Keratinocyte (primary cell): ENCODE measurements at regions not wholly inside any gene's neighbourhood (a gene's known extent, or its start where the extent isn't known, plus 50 kb on each side); places are given as distances from the start of the nearest gene placed in this dataset.
A peak's percentile ranks its signal among the peaks of the same experiment; 100 is the strongest.

Source experiments
- DNase-seq: peaks from one replicate; pipeline ENCODE4 v3.0.0-alpha.2; 2011; ENCODE audit warnings: low read depth, missing footprints, low spot score
- FAIRE-seq: peaks from 2 replicates; lab custom pipeline; 2011; peaks lifted over from hg19 to GRCh38; lab: Jason Lieb, UNC
- H2AFZ ChIP-seq: 2 replicates; pipeline ENCODE4 v1.6.0; 2012; ENCODE audit warnings: low read length, control low read depth, inconsistent platforms; ENCODE audit not compliant: control insufficient read depth
- H3K27ac ChIP-seq: 2 replicates; pipeline ENCODE4 v1.5.1; 2011; ENCODE audit warnings: low read length; ENCODE audit not compliant: control insufficient read depth, insufficient read depth
- H3K27me3 ChIP-seq: 3 replicates; pipeline ENCODE4 v1.6.0; 2011; ENCODE audit warnings: low read length; ENCODE audit not compliant: control insufficient read depth, insufficient read depth; ENCODE audit errors: extremely low read depth
- H3K36me3 ChIP-seq, 2 experiments: 2 replicates in 1 of 2; 3 replicates in 1 of 2; pipeline ENCODE4 v1.5.1; 2011; ENCODE audit warnings: low read length in 2 of 2, mild to moderate bottlenecking in 1 of 2; ENCODE audit not compliant: control insufficient read depth in 2 of 2, insufficient read depth in 2 of 2; ENCODE audit errors: extremely low read depth in 1 of 2
- H3K4me1 ChIP-seq: 3 replicates; pipeline ENCODE4 v1.5.1; 2011; ENCODE audit warnings: low read length; ENCODE audit not compliant: control insufficient read depth, insufficient read depth; ENCODE audit errors: extremely low read depth
- H3K4me2 ChIP-seq: 3 replicates; pipeline ENCODE4 v1.6.0; 2011; ENCODE audit warnings: low read depth, low read length; ENCODE audit not compliant: control insufficient read depth, insufficient read depth; ENCODE audit errors: extremely low read depth
- H3K4me3 ChIP-seq, 3 experiments: fragments of 200-600 bp in 1 of 3; sonication (generic) in 1 of 3; 2 replicates in 2 of 3; 3 replicates in 1 of 3; pipeline ENCODE4 v1.5.1; 2011 to 2016; ENCODE audit warnings: low read length in 3 of 3, mild to moderate bottlenecking in 3 of 3, control low read depth in 2 of 3, inconsistent platforms in 1 of 3, low read depth in 1 of 3, mixed read lengths in 1 of 3, mixed run types in 1 of 3, moderate library complexity in 1 of 3; ENCODE audit not compliant: control insufficient read depth in 2 of 3, insufficient read depth in 2 of 3; ENCODE audit errors: extremely low read depth in 1 of 3
- H3K79me2 ChIP-seq: 2 replicates; pipeline ENCODE4 v1.6.0; 2012; ENCODE audit warnings: low read length; ENCODE audit not compliant: control insufficient read depth, insufficient read depth
- H3K9ac ChIP-seq: 3 replicates; pipeline ENCODE4 v1.6.0; 2011; ENCODE audit warnings: low read length; ENCODE audit not compliant: control insufficient read depth, insufficient read depth; ENCODE audit errors: extremely low read depth
- H3K9me1 ChIP-seq: 3 replicates; pipeline ENCODE4 v1.6.0; 2011; ENCODE audit warnings: low read length; ENCODE audit not compliant: control insufficient read depth, insufficient read depth; ENCODE audit errors: extremely low read depth
- H3K9me3 ChIP-seq: 2 replicates; pipeline ENCODE4 v1.5.1; 2012; ENCODE audit warnings: low read depth, low read length; ENCODE audit not compliant: control insufficient read depth
- H4K20me1 ChIP-seq: 3 replicates; pipeline ENCODE4 v1.6.0; 2011; ENCODE audit warnings: low read length; ENCODE audit not compliant: control insufficient read depth, insufficient read depth; ENCODE audit errors: extremely low read depth
- EZH2 ChIP-seq: IDR thresholded peaks from one replicate; pipeline ENCODE4 v1.6.1; 2012; ENCODE audit warnings: inconsistent platforms, mild to moderate bottlenecking, low read length, moderate library complexity
- dilution Hi-C: fragments of 300-500 bp; cut with MboI; formaldehyde crosslinking; loops from one replicate; pipeline ENCODE4 v1.7.0; 2020; ENCODE audit warnings: low sequenced_read_pairs; ENCODE audit not compliant: extremely low pct_ligation_motif_present
- TF ChIP-seq, protein P1 (sequence below), 3 experiments: IDR thresholded peaks in 1 of 3; conservative IDR thresholded peaks in 1 of 3; optimal IDR thresholded peaks in 1 of 3; 2 replicates in 2 of 3; 3 replicates in 1 of 3; pipeline versions ENCODE3 to v1.5.1; 2011; ENCODE audit warnings: low read length in 3 of 3, mild to moderate bottlenecking in 3 of 3, moderate library complexity in 2 of 3, control low read depth in 1 of 3, inconsistent platforms in 1 of 3; ENCODE audit not compliant: insufficient read depth in 2 of 3; ENCODE audit errors: extremely low read depth in 1 of 3

DNA sequence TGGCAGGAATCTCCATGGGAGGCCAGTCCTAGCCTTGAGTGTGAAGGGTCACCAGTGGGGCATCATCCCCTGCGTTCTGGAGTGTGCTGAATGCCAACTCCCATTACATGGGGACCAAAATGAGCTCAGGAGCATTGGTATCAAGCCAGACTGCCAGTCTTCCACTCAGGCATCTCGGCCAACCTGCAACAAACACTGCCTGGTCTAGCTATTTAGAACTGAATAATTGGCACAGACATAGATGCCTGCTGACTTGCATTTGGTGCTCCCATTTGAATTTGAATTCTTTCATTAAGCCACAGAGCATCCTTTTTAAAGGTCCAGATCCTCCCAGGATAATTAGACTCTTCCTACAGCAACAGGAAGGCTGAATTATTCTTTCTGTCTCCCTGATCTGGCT is 116.6 kb upstream of the ABCA1 start:
- Histone ChIP-seq H3K9me1 (no peaks in the 10 kb centered on the region), H3K27me3 (no peaks in the 10 kb centered on the region), H4K20me1 (no peaks in the 10 kb centered on the region), H3K36me3 (no peaks in the 10 kb centered on the region), H3K9ac (no peak overlapping the region), H3K4me1 (peaks cover 7% of the 10 kb centered on the region), H3K27ac (no peak overlapping the region), H3K9me3 (no peaks in the 10 kb centered on the region), H2AFZ (no peak overlapping the region), H3K79me2 (no peaks in the 10 kb centered on the region), H3K4me2 (no peak overlapping the region), H3K4me3 (no peak overlapping the region)
- no peak for TF ChIP-seq EZH2
- TF ChIP-seq, protein P1, sequence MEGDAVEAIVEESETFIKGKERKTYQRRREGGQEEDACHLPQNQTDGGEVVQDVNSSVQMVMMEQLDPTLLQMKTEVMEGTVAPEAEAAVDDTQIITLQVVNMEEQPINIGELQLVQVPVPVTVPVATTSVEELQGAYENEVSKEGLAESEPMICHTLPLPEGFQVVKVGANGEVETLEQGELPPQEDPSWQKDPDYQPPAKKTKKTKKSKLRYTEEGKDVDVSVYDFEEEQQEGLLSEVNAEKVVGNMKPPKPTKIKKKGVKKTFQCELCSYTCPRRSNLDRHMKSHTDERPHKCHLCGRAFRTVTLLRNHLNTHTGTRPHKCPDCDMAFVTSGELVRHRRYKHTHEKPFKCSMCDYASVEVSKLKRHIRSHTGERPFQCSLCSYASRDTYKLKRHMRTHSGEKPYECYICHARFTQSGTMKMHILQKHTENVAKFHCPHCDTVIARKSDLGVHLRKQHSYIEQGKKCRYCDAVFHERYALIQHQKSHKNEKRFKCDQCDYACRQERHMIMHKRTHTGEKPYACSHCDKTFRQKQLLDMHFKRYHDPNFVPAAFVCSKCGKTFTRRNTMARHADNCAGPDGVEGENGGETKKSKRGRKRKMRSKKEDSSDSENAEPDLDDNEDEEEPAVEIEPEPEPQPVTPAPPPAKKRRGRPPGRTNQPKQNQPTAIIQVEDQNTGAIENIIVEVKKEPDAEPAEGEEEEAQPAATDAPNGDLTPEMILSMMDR (optimal IDR thresholded peaks at IDR 0.05 in 1 of 3, IDR thresholded peaks at IDR 0.05 in 1 of 3, conservative IDR thresholded peaks at IDR 0.05 in 1 of 3; ENCODE audit: extremely low read depth in 1 of 3, insufficient read depth in 2 of 3, low read length in 3 of 3) = no peak
- DNase-seq (no peak), FAIRE-seq (no peak)
- dilution Hi-C loops = no loop called here

- H3K27me3 ChIP-seq = no peaks in the 10 kb centered on the region
- H3K9me3 ChIP-seq = no peaks in the 10 kb centered on the region
- DNase-seq = no peak
- TF ChIP-seq EZH2 = no peak
- TF ChIP-seq, protein P1 (optimal IDR thresholded peaks at IDR 0.05 in 1 of 3, IDR thresholded peaks at IDR 0.05 in 1 of 3, conservative IDR thresholded peaks at IDR 0.05 in 1 of 3; ENCODE audit: extremely low read depth in 1 of 3, insufficient read depth in 2 of 3, low read length in 3 of 3) = no peak
- peak; percentile 26 for FAIRE-seq
- no peaks in the 10 kb centered on the region for H3K36me3 ChIP-seq
- H3K4me2 ChIP-seq = no peak overlapping the region
- no peaks in the 10 kb centered on the region for H4K20me1 ChIP-seq
- H3K9ac ChIP-seq = no peak overlapping the region
- dilution Hi-C loops = no loop called here
- no peak overlapping the region for H3K27ac ChIP-seq
- H3K4me3 ChIP-seq = no peak overlapping the region
- no peaks in the 10 kb centered on the region for H3K79me2 ChIP-seq
- no peak overlapping the region for H2AFZ ChIP-seq
- H3K4me1 ChIP-seq = peaks cover 10% of the 10 kb centered on the region
- no peaks in the 10 kb centered on the region for H3K9me1 ChIP-seq
Observed at GRCh38 chr9:105046907-105047741, 119.2 kb upstream of the ABCA1 start.
